SK-N-SH (cell line): ENCODE measurements at regions not wholly inside any gene's neighbourhood (a gene's known extent, or its start where the extent isn't known, plus 50 kb on each side); places are given as distances from the start of the nearest gene placed in this dataset.

ENCODE experiments used
- CTCF ChIP-seq: fragments of 200-600 bp; sonication (generic); IDR thresholded peaks from 2 replicates; pipeline ENCODE4 v1.6.1; 2017; ENCODE audit warnings: antibody characterized with exemption, mild to moderate bottlenecking, moderate library complexity
- EP300 ChIP-seq, 2 experiments: IDR thresholded peaks; 2 replicates each; pipeline versions ENCODE4 v1.4.0 to v1.6.1; 2012; ENCODE audit warnings: borderline replicate concordance in 1 of 2, low read depth in 1 of 2, low read length in 1 of 2
- USF2 ChIP-seq: fragments of 150-350 bp; IDR thresholded peaks from 2 replicates; pipeline ENCODE4 v1.6.1; 2017; ENCODE audit warnings: antibody characterized with exemption, low read length, low read depth, borderline replicate concordance

- no peak for TF ChIP-seq EP300 (IDR thresholded peaks at IDR 0.05; ENCODE audit: borderline replicate concordance in 1 of 2, low read depth in 1 of 2, low read length in 1 of 2)
- TF ChIP-seq CTCF = no peak
- TF ChIP-seq USF2 = no peak
Observed at GRCh38 chr7:11950942-11951341, 118.9 kb upstream of the THSD7A start.
